Tibial nerve (tissue), 4 donors: ENCODE measurements at regions not wholly inside any gene's neighbourhood (a gene's known extent, or its start where the extent isn't known, plus 50 kb on each side); places are given as distances from the start of the nearest gene placed in this dataset.

Experiments used
- CTCF ChIP-seq, 5 experiments: fragments of 200-600 bp in 3 of 5; fragments of 450-650 bp in 2 of 5; sonication (generic) in 3 of 5; IDR thresholded peaks; one replicate each; pipeline ENCODE4 v1.5.1; 2016 to 2019; ENCODE audit warnings: antibody characterized with exemption in 5 of 5, mild to moderate bottlenecking in 3 of 5, moderate library complexity in 2 of 5
- EP300 ChIP-seq, 2 donors: sonication (generic); formaldehyde crosslinking; IDR thresholded peaks; one replicate each; pipeline ENCODE4 v1.6.1; 2017; ENCODE audit warnings: antibody characterized with exemption in 2 of 2, mild to moderate bottlenecking in 1 of 2
- POLR2A ChIP-seq, 2 donors: fragments of 450-650 bp; IDR thresholded peaks; one replicate each; pipeline ENCODE4 v1.6.1; 2017; ENCODE audit warnings: antibody characterized with exemption in 2 of 2, mild to moderate bottlenecking in 2 of 2, moderate library complexity in 2 of 2

GRCh38 chr5:118017536-118017935, 970.8 kb downstream of the DTWD2 start:
- no peak for TF ChIP-seq CTCF (IDR thresholded peaks at IDR 0.05)
- no peak for TF ChIP-seq POLR2A (IDR thresholded peaks at IDR 0.05)
- TF ChIP-seq EP300 (IDR thresholded peaks at IDR 0.05): no peak
